Tibial nerve (tissue), 4 donors: ENCODE measurements at regions not wholly inside any gene's neighbourhood (a gene's known extent, or its start where the extent isn't known, plus 50 kb on each side); places are given as distances from the start of the nearest gene placed in this dataset.

Experiments
- DNase-seq, 2 donors: peaks; one replicate each; pipeline ENCODE4 v3.0.0-alpha.2; 2019; ENCODE audit warnings: low spot score in 2 of 2
- H3K27ac ChIP-seq, 4 donors: fragments of 200-600 bp; sonication (generic) in 3 of 4; one replicate each; pipeline ENCODE4 v1.5.1; 2017 to 2019; ENCODE audit warnings: mild to moderate bottlenecking in 1 of 4
- H3K27me3 ChIP-seq, 2 donors: fragments of 200-600 bp; sonication (generic) in 1 of 2; one replicate each; pipeline versions ENCODE4 v1.5.1 to v1.6.0; 2017 to 2019
- H3K36me3 ChIP-seq, 3 donors: fragments of 200-600 bp; sonication (generic); one replicate each; pipeline ENCODE4 v1.5.1; 2018 to 2019
- H3K4me1 ChIP-seq, 4 donors: fragments of 200-600 bp; sonication (generic) in 3 of 4; one replicate each; pipeline ENCODE4 v1.5.1; 2017 to 2019
- H3K4me3 ChIP-seq, 4 donors: fragments of 200-600 bp; sonication (generic) in 3 of 4; one replicate each; pipeline ENCODE4 v1.5.1; 2017 to 2019; ENCODE audit warnings: mild to moderate bottlenecking in 1 of 4, moderate library complexity in 1 of 4
- H3K9me3 ChIP-seq, 4 donors: fragments of 200-600 bp; sonication (generic) in 3 of 4; one replicate each; pipeline ENCODE4 v1.5.1; 2017 to 2019
- EP300 ChIP-seq, 2 donors: sonication (generic); formaldehyde crosslinking; IDR thresholded peaks; one replicate each; pipeline ENCODE4 v1.6.1; 2017; ENCODE audit warnings: antibody characterized with exemption in 2 of 2, mild to moderate bottlenecking in 1 of 2
- POLR2A ChIP-seq, 2 donors: fragments of 450-650 bp; IDR thresholded peaks; one replicate each; pipeline ENCODE4 v1.6.1; 2017; ENCODE audit warnings: antibody characterized with exemption in 2 of 2, mild to moderate bottlenecking in 2 of 2, moderate library complexity in 2 of 2
- WGBS, 2 donors: methylation state at CpG; one replicate each; pipeline ENCODE4 v1.1.5; 2018; 5-methylcytosine and 5-hydroxymethylcytosine counted together
- TF ChIP-seq, protein P1 (sequence below), 5 experiments: fragments of 200-600 bp in 3 of 5; fragments of 450-650 bp in 2 of 5; sonication (generic) in 3 of 5; IDR thresholded peaks; one replicate each; pipeline ENCODE4 v1.5.1; 2016 to 2019; ENCODE audit warnings: antibody characterized with exemption in 5 of 5, mild to moderate bottlenecking in 3 of 5, moderate library complexity in 2 of 5

- WGBS, 2 donors, result 90 to 97% methylated on average over 1 of the region's 1 CpG
- TF ChIP-seq, protein P1, sequence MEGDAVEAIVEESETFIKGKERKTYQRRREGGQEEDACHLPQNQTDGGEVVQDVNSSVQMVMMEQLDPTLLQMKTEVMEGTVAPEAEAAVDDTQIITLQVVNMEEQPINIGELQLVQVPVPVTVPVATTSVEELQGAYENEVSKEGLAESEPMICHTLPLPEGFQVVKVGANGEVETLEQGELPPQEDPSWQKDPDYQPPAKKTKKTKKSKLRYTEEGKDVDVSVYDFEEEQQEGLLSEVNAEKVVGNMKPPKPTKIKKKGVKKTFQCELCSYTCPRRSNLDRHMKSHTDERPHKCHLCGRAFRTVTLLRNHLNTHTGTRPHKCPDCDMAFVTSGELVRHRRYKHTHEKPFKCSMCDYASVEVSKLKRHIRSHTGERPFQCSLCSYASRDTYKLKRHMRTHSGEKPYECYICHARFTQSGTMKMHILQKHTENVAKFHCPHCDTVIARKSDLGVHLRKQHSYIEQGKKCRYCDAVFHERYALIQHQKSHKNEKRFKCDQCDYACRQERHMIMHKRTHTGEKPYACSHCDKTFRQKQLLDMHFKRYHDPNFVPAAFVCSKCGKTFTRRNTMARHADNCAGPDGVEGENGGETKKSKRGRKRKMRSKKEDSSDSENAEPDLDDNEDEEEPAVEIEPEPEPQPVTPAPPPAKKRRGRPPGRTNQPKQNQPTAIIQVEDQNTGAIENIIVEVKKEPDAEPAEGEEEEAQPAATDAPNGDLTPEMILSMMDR (IDR thresholded peaks at IDR 0.05), result no peak
- no peak for TF ChIP-seq EP300 (IDR thresholded peaks at IDR 0.05)
- no peak for TF ChIP-seq POLR2A (IDR thresholded peaks at IDR 0.05)
- no peak for DNase-seq
- Histone ChIP-seq H3K4me3 (no peak overlapping the region), H3K27me3 (no peaks in the 10 kb centered on the region), H3K27ac (no peak overlapping the region), H3K36me3 (no peaks in the 10 kb centered on the region), H3K9me3 (no peaks in the 10 kb centered on the region), H3K4me1 (no peaks in the 10 kb centered on the region)
Measured at GRCh38 chr5:91888810-91889209, 505.7 kb upstream of the ARRDC3 start.

DNA sequence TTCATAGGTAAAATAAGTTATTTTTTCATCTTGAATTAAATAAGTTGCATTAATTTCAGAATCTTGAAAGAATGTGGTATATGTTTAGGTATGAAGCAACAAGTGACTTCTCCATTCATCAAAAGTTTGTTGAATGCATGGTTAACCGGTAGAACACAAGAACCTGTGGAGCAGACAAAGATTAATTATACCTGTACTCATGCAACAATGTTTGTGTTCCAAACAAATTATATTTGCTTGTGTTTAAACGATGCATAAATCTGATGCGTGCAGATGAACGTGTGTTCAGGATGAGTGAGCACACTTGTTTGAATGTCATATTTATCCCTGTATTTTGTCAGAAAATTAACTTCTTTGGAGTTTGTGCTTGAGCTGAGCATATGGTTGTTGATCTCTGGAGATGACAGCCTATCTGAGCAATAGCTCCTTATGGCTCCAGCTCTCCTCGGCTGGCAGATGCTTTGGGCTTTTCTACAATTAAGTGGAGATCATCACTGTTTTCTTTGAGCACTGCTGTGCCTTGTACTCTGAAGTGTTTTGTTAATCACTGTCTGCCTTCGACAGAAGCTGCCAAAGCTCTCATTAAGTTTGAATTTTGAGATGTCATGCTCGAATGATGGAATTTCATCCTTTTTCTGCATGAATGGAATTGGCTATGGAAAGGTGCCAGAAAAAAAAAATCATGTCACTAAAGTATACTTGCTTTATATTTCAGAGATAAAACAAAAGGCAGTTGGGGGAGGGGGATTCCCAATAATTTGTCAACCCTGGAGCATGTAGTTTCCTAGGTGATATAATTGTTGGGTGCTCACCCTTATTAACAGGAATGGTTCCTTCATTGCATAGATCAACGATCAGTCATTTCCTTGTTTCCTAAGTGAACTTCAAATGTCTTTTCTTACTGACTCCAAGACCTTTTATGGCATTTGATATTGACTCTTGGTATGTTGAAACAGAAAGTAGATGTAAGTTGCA is 502.5 kb upstream of the ARRDC3 start:
- no peaks in the 10 kb centered on the region for H3K36me3 ChIP-seq
- no peak overlapping the region for H3K4me3 ChIP-seq
- 59 to 66% methylated on average over 8 of the region's 8 CpGs for WGBS, 2 donors
- no peak overlapping the region for H3K27ac ChIP-seq
- H3K4me1 ChIP-seq, result no peaks in the 10 kb centered on the region
- H3K27me3 ChIP-seq, result no peaks in the 10 kb centered on the region
- H3K9me3 ChIP-seq, result no peaks in the 10 kb centered on the region
- TF ChIP-seq POLR2A (IDR thresholded peaks at IDR 0.05) (no peak), EP300 (IDR thresholded peaks at IDR 0.05) (no peak)
- TF ChIP-seq, protein P1 (IDR thresholded peaks at IDR 0.05), result no peak
- no peak for DNase-seq

- H3K36me3 ChIP-seq, result no peaks in the 10 kb centered on the region
- DNase-seq, result no peak
- TF ChIP-seq POLR2A (IDR thresholded peaks at IDR 0.05) (no peak), EP300 (IDR thresholded peaks at IDR 0.05) (no peak)
- TF ChIP-seq, protein P1 (IDR thresholded peaks at IDR 0.05), result no peak
- WGBS, 2 donors, result 77 to 87% methylated on average over 1 of the region's 1 CpG
- no peaks in the 10 kb centered on the region for H3K27me3 ChIP-seq
- H3K27ac ChIP-seq, result no peak overlapping the region
- H3K4me3 ChIP-seq, result no peak overlapping the region
- H3K4me1 ChIP-seq, result no peaks in the 10 kb centered on the region
- H3K9me3 ChIP-seq, result no peaks in the 10 kb centered on the region
Measured at GRCh38 chr5:91884036-91884435, 500.9 kb upstream of the ARRDC3 start.

- H3K9me3 ChIP-seq, result no peaks in the 10 kb centered on the region
- TF ChIP-seq, protein P1 (IDR thresholded peaks at IDR 0.05), result no peak
- TF ChIP-seq POLR2A (IDR thresholded peaks at IDR 0.05) (no peak), EP300 (IDR thresholded peaks at IDR 0.05) (no peak)
- no peak overlapping the region for H3K4me3 ChIP-seq
- no peak overlapping the region for H3K27ac ChIP-seq
- no peaks in the 10 kb centered on the region for H3K27me3 ChIP-seq
- WGBS, 2 donors, result 40 to 41% methylated on average over 9 of the region's 9 CpGs
- H3K36me3 ChIP-seq, result no peaks in the 10 kb centered on the region
- no peak for DNase-seq
- H3K4me1 ChIP-seq, result no peaks in the 10 kb centered on the region
Measured at GRCh38 chr5:91875196-91875779, 492.2 kb upstream of the ARRDC3 start.

DNA sequence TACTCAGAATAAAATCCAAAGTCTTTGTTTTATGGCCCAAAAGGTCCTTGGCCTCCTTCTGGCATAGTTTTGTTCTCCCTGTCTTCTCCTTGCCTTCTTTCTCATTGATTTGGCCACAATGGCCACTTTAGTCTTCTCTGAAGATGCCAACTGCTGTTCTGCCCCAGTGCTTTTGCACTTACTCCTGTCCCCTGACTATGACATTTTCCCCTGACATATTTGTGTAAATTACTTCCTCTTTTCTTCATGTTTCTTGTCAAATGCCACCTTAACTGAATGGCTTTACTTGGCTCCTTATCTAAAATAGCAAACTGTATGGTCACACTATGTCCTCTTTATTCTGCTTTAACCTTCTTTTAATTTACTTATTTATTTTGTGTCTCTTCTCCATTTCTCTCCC is 484.7 kb upstream of the ARRDC3 start:
- Histone ChIP-seq H3K27me3 (no peaks in the 10 kb centered on the region), H3K4me3 (no peak overlapping the region)
- DNase-seq, result no peak

More for the DNA sequence above, 484.7 kb upstream of the ARRDC3 start:
- H3K36me3 ChIP-seq, result no peaks in the 10 kb centered on the region
- no peaks in the 10 kb centered on the region for H3K9me3 ChIP-seq
- H3K27ac ChIP-seq, result no peak overlapping the region
- no peak for TF ChIP-seq POLR2A (IDR thresholded peaks at IDR 0.05)
- no peak for TF ChIP-seq EP300 (IDR thresholded peaks at IDR 0.05)
- TF ChIP-seq, protein P1 (IDR thresholded peaks at IDR 0.05), result no peak
- no peaks in the 10 kb centered on the region for H3K4me1 ChIP-seq
